Body of pancreas (tissue), 4 donors: ENCODE measurements at regions not wholly inside any gene's neighbourhood (a gene's known extent, or its start where the extent isn't known, plus 50 kb on each side); places are given as distances from the start of the nearest gene placed in this dataset.

Source experiments
- POLR2A ChIP-seq, 3 donors: fragments of 450-650 bp; IDR thresholded peaks; one replicate each; pipeline ENCODE4 v1.6.1; 2016; ENCODE audit warnings: antibody characterized with exemption in 3 of 3, mild to moderate bottlenecking in 2 of 3
- TF ChIP-seq, protein P1 (sequence below), 7 experiments: fragments of 450-650 bp in 4 of 7; fragments of 200-600 bp in 3 of 7; sonication (generic) in 3 of 7; IDR thresholded peaks; one replicate each; pipeline ENCODE4 v1.5.1; 2016 to 2019; ENCODE audit warnings: antibody characterized with exemption in 7 of 7

DNA sequence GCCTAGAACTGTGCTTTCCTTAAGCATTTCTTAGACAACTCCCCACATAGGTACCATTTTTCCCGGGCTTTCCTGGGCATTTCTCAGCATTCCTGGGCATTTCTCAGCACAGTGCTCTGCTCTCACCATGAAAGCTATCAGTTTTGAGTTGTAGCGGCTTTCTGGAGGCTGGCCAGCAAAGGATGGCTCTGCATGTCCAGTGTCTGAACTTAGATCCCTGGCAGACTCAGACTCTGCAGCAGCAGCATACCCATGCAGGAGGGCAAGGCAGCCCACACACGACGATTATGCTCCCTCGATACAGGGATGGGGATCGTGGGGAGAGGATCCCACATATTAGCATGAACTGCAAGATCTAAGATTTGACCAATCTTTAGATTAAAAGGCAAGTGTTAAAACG is 248.9 kb upstream of the MKI67 start:
- TF ChIP-seq, protein P1, sequence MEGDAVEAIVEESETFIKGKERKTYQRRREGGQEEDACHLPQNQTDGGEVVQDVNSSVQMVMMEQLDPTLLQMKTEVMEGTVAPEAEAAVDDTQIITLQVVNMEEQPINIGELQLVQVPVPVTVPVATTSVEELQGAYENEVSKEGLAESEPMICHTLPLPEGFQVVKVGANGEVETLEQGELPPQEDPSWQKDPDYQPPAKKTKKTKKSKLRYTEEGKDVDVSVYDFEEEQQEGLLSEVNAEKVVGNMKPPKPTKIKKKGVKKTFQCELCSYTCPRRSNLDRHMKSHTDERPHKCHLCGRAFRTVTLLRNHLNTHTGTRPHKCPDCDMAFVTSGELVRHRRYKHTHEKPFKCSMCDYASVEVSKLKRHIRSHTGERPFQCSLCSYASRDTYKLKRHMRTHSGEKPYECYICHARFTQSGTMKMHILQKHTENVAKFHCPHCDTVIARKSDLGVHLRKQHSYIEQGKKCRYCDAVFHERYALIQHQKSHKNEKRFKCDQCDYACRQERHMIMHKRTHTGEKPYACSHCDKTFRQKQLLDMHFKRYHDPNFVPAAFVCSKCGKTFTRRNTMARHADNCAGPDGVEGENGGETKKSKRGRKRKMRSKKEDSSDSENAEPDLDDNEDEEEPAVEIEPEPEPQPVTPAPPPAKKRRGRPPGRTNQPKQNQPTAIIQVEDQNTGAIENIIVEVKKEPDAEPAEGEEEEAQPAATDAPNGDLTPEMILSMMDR (IDR thresholded peaks at IDR 0.05), result no peak
- TF ChIP-seq POLR2A (IDR thresholded peaks at IDR 0.05), result no peak
